ENCODE measurements at regions not wholly inside any gene's neighbourhood (a gene's known extent, or its start where the extent isn't known, plus 50 kb on each side); places are given as distances from the start of the nearest gene placed in this dataset.

DNA sequence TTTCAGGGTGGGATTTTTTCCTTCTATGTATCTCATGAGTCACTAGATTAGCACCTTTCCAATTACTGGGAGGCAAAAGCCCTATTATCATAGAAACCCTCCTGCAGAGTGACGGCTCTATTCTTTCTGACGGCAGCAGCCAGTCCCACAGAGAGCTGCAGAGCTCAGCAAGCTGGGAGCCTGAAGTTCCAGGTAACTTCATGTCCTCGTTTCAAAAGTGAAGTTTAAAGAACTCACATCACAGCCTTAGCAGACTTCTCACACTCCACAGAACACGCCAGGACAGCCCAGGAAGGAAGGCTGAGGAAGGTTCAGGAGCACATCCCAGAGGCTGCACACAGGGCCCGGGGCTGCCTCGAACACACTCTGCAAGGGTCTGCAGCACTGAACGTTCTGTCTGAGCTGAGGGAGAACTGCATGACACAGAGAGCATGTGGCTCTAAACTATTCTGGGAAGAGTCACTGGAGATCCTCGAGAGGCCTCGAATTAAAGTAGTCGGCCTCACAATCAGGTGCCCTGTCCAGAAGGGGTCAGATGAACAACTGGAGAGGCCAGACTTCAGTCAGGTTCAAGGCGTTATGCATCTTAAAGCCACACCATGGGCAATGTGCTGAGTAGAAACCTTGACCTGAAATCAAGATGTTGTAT is 104.2 kb upstream of the DRD2 start:
- TF ChIP-seq, protein P1, sequence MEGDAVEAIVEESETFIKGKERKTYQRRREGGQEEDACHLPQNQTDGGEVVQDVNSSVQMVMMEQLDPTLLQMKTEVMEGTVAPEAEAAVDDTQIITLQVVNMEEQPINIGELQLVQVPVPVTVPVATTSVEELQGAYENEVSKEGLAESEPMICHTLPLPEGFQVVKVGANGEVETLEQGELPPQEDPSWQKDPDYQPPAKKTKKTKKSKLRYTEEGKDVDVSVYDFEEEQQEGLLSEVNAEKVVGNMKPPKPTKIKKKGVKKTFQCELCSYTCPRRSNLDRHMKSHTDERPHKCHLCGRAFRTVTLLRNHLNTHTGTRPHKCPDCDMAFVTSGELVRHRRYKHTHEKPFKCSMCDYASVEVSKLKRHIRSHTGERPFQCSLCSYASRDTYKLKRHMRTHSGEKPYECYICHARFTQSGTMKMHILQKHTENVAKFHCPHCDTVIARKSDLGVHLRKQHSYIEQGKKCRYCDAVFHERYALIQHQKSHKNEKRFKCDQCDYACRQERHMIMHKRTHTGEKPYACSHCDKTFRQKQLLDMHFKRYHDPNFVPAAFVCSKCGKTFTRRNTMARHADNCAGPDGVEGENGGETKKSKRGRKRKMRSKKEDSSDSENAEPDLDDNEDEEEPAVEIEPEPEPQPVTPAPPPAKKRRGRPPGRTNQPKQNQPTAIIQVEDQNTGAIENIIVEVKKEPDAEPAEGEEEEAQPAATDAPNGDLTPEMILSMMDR (IDR thresholded peaks at IDR 0.05) = no peak
- TF ChIP-seq POLR2A (IDR thresholded peaks at IDR 0.05) = no peak

Data from heart left ventricle (tissue), 13 donors.